NOMO-1 treated with DMSO at 0.1 percent for 48 hours (cell line): ENCODE measurements at regions not wholly inside any gene's neighbourhood (a gene's known extent, or its start where the extent isn't known, plus 50 kb on each side); places are given as distances from the start of the nearest gene placed in this dataset.

Experiments
- DNase-seq: peaks from one replicate; lab custom pipeline; 2025; ENCODE audit not compliant: unreplicated experiment; lab: John Stamatoyannopoulos, UW

GRCh38 chr14:31965071-31965734, 111.9 kb upstream of the ARHGAP5 start:
- DNase-seq, result no peak

GRCh38 chr14:31965735-31966598, 111.1 kb upstream of the ARHGAP5 start:
- no peak for DNase-seq

- no peak for DNase-seq
These were observed 110.0 kb upstream of the ARHGAP5 start for GRCh38 chr14:31966896-31967668.

- no peak for DNase-seq
These were observed 109.5 kb upstream of the ARHGAP5 start for GRCh38 chr14:31967669-31967975.

- DNase-seq, result peak; percentile 12
These were observed 108.8 kb upstream of the ARHGAP5 start for GRCh38 chr14:31968107-31968810.

GRCh38 chr14:31968956-31969698, 108.0 kb upstream of the ARHGAP5 start:
- no peak for DNase-seq

- DNase-seq, result no peak
These were observed 107.3 kb upstream of the ARHGAP5 start for GRCh38 chr14:31969699-31970240.

- DNase-seq, result no peak
These were observed 106.4 kb upstream of the ARHGAP5 start for GRCh38 chr14:31970744-31971143.

- DNase-seq, result no peak
These were observed 105.5 kb upstream of the ARHGAP5 start for GRCh38 chr14:31971612-31972011.

GRCh38 chr14:31977001-31977556, 100.0 kb upstream of the ARHGAP5 start:
- DNase-seq, result no peak

GRCh38 chr14:31978423-31978822, 98.7 kb upstream of the ARHGAP5 start:
- no peak for DNase-seq

- DNase-seq, result no peak
These were observed 94.5 kb upstream of the ARHGAP5 start for GRCh38 chr14:31982642-31983041.

GRCh38 chr14:31986405-31986804, 90.7 kb upstream of the ARHGAP5 start:
- no peak for DNase-seq

- DNase-seq, result no peak
These were observed 89.4 kb upstream of the ARHGAP5 start for GRCh38 chr14:31987721-31988120.

- no peak for DNase-seq
These were observed 88.9 kb upstream of the ARHGAP5 start for GRCh38 chr14:31988244-31988643.

- DNase-seq, result no peak
These were observed 86.8 kb upstream of the ARHGAP5 start for GRCh38 chr14:31990183-31990857.

GRCh38 chr14:31990926-31991572, 86.1 kb upstream of the ARHGAP5 start:
- DNase-seq, result no peak

- no peak for DNase-seq
These were observed 85.1 kb upstream of the ARHGAP5 start for GRCh38 chr14:31992011-31992447.

GRCh38 chr14:31993521-31993951, 83.6 kb upstream of the ARHGAP5 start:
- no peak for DNase-seq
